ENCODE measurements at regions not wholly inside any gene's neighbourhood (a gene's known extent, or its start where the extent isn't known, plus 50 kb on each side); places are given as distances from the start of the nearest gene placed in this dataset.
A peak's percentile ranks its signal among the peaks of the same experiment; 100 is the strongest.

GRCh38 chr3:194219826-194220410 is 84.0 kb downstream of the HES1 start:
- no peak for DNase-seq

GRCh38 chr3:194220901-194221326 is 85.0 kb downstream of the HES1 start:
- no peak for DNase-seq

- no peak for DNase-seq
Measured at GRCh38 chr3:194221336-194221735, 85.4 kb downstream of the HES1 start.

- DNase-seq, result no peak
Measured at GRCh38 chr3:194223951-194224350, 88.0 kb downstream of the HES1 start.

GRCh38 chr3:194224471-194225417 is 88.8 kb downstream of the HES1 start:
- DNase-seq, result no peak

- no peak for DNase-seq
Measured at GRCh38 chr3:194225418-194225812, 89.5 kb downstream of the HES1 start.

GRCh38 chr3:194225988-194226663 is 90.2 kb downstream of the HES1 start:
- DNase-seq, result no peak

GRCh38 chr3:194231929-194232832 is 96.2 kb downstream of the HES1 start:
- no peak for DNase-seq

- no peak for DNase-seq
Measured at GRCh38 chr3:194233150-194233549, 97.2 kb downstream of the HES1 start.

GRCh38 chr3:194235160-194235559 is 99.2 kb downstream of the HES1 start:
- no peak for DNase-seq

GRCh38 chr3:194237110-194237509 is 101.2 kb downstream of the HES1 start:
- DNase-seq, result no peak

- DNase-seq, result no peak
Measured at GRCh38 chr3:194240766-194241165, 104.8 kb downstream of the HES1 start.

- DNase-seq, result no peak
Measured at GRCh38 chr3:194243172-194243837, 107.4 kb downstream of the HES1 start.

GRCh38 chr3:194244167-194244566 is 107.0 kb downstream of the CPN2 start:
- DNase-seq, result no peak

GRCh38 chr3:194245474-194245873 is 105.7 kb downstream of the CPN2 start:
- no peak for DNase-seq

- no peak for DNase-seq
Measured at GRCh38 chr3:194245975-194246561, 105.1 kb downstream of the CPN2 start.

- DNase-seq, result no peak
Measured at GRCh38 chr3:194246709-194247349, 104.3 kb downstream of the CPN2 start.

GRCh38 chr3:194247350-194247740 is 103.8 kb downstream of the CPN2 start:
- no peak for DNase-seq

GRCh38 chr3:194249323-194250097 is 101.6 kb downstream of the CPN2 start:
- peak in 1 of 2 experiments; percentile 12 for DNase-seq

Measured in NCI-H187 (cell line).